SK-N-SH treated with all-trans-retinoic acid at 6 μM for 48 hours (cell line): ENCODE measurements at regions not wholly inside any gene's neighbourhood (a gene's known extent, or its start where the extent isn't known, plus 50 kb on each side); places are given as distances from the start of the nearest gene placed in this dataset.

Source experiments
- ATAC-seq: fragments of 200-7000 bp; cut with Tn5 transposase; 3 replicates; pipeline ENCODE4 v1.9.1; 2020; ENCODE audit warnings: mild to moderate bottlenecking, moderate library complexity
- ARNTL ChIP-seq: fragments of 450-650 bp; formaldehyde crosslinking; IDR thresholded peaks from 2 replicates; pipeline ENCODE4 v1.5.0; 2020; ENCODE audit warnings: low read depth, mild to moderate bottlenecking, moderate library complexity, borderline replicate concordance
- BACH2 ChIP-seq: fragments of 250-450 bp; sonication (Bioruptor Pico); IDR thresholded peaks from 2 replicates; pipeline ENCODE4 v1.9.0; 2021; ENCODE audit warnings: mild to moderate bottlenecking, borderline replicate concordance
- CSDC2 ChIP-seq: fragments of 250-450 bp; sonication (Bioruptor Pico); IDR thresholded peaks from 2 replicates; pipeline ENCODE4 v1.5.0; 2020; ENCODE audit warnings: mild to moderate bottlenecking, moderate library complexity
- CSRNP3 ChIP-seq: fragments of 250-450 bp; sonication (Bioruptor Pico); IDR thresholded peaks from 2 replicates; pipeline ENCODE4 v1.5.1; 2021; ENCODE audit warnings: mild to moderate bottlenecking, moderate library complexity
- ESRRG ChIP-seq: fragments of 250-450 bp; sonication (Bioruptor Pico); IDR thresholded peaks from 2 replicates; pipeline ENCODE4 v1.6.1; 2021; ENCODE audit warnings: mild to moderate bottlenecking
- GLIS3 ChIP-seq: fragments of 250-450 bp; sonication (Bioruptor Pico); IDR thresholded peaks from 2 replicates; pipeline ENCODE4 v1.5.0; 2020; ENCODE audit warnings: mild to moderate bottlenecking, moderate library complexity
- ISL1 ChIP-seq: fragments of 250-450 bp; sonication (Bioruptor Pico); IDR thresholded peaks from 2 replicates; pipeline ENCODE4 v2.1.2; 2022; ENCODE audit warnings: mild to moderate bottlenecking, moderate library complexity
- OSR1 ChIP-seq: fragments of 250-450 bp; sonication (Bioruptor Pico); IDR thresholded peaks from 2 replicates; pipeline ENCODE4 v1.8.0; 2022; ENCODE audit warnings: moderate library complexity, mild to moderate bottlenecking, inconsistent platforms
- POU6F1 ChIP-seq: fragments of 250-450 bp; sonication (Bioruptor Pico); IDR thresholded peaks from 2 replicates; pipeline ENCODE4 v1.8.0; 2021; ENCODE audit warnings: low read depth, mild to moderate bottlenecking, moderate library complexity, borderline replicate concordance
- PPARA ChIP-seq: fragments of 250-450 bp; sonication (Bioruptor Pico); IDR thresholded peaks from 2 replicates; pipeline ENCODE4 v1.5.0; 2020; ENCODE audit warnings: mild to moderate bottlenecking, borderline replicate concordance
- RARB ChIP-seq: fragments of 250-450 bp; sonication (Bioruptor Pico); IDR thresholded peaks from 2 replicates; pipeline ENCODE4 v1.8.0; 2021; ENCODE audit warnings: mild to moderate bottlenecking, moderate library complexity
- TSHZ2 ChIP-seq: fragments of 250-450 bp; sonication (Bioruptor Pico); IDR thresholded peaks from 2 replicates; pipeline ENCODE4 v1.5.0; 2020; ENCODE audit warnings: mild to moderate bottlenecking, moderate library complexity
- ZC3H10 ChIP-seq: fragments of 250-450 bp; sonication (Bioruptor Pico); IDR thresholded peaks from 2 replicates; pipeline ENCODE4 v1.5.1; 2021; ENCODE audit warnings: mild to moderate bottlenecking, moderate library complexity
- ZFP3 ChIP-seq: fragments of 250-450 bp; sonication (Bioruptor Pico); IDR thresholded peaks from 2 replicates; pipeline ENCODE4 v1.5.0; 2020; ENCODE audit warnings: mild to moderate bottlenecking, moderate library complexity
- ZFP30 ChIP-seq: fragments of 450-650 bp; formaldehyde crosslinking; IDR thresholded peaks from 2 replicates; pipeline ENCODE4 v1.5.0; 2022; ENCODE audit warnings: mild to moderate bottlenecking, moderate library complexity
- ZNF565 ChIP-seq: fragments of 450-650 bp; formaldehyde crosslinking; conservative IDR thresholded peaks from 2 replicates; pipeline ENCODE4 v1.5.0; 2020; ENCODE audit warnings: low read depth, mild to moderate bottlenecking, moderate library complexity
- ZNF70 ChIP-seq: fragments of 450-650 bp; formaldehyde crosslinking; IDR thresholded peaks from 2 replicates; pipeline ENCODE4 v1.5.0; 2020; ENCODE audit warnings: mild to moderate bottlenecking, moderate library complexity
- ZNF8 ChIP-seq: fragments of 450-650 bp; formaldehyde crosslinking; IDR thresholded peaks from 2 replicates; pipeline ENCODE4 v1.5.0; 2020; ENCODE audit warnings: mild to moderate bottlenecking, moderate library complexity
- TF ChIP-seq, protein P1 (sequence below): fragments of 250-450 bp; sonication (Bioruptor Pico); IDR thresholded peaks from 2 replicates; pipeline ENCODE4 v1.5.1; 2020; ENCODE audit warnings: low read depth, mild to moderate bottlenecking, moderate library complexity
- TF ChIP-seq, protein P2 (sequence below): fragments of 250-450 bp; sonication (Bioruptor Pico); IDR thresholded peaks from 2 replicates; pipeline ENCODE4 v1.8.0; 2020; ENCODE audit warnings: mild to moderate bottlenecking, moderate library complexity, borderline replicate concordance

GRCh38 chr13:76048675-76049375, 412.7 kb downstream of the LMO7 start:
- ATAC-seq = no peak
- TF ChIP-seq RARB (CRISPR knock-in tag) (no peak), ISL1 (no peak), GLIS3 (CRISPR knock-in tag) (no peak), CSRNP3 (CRISPR knock-in tag) (no peak), ESRRG (CRISPR knock-in tag) (no peak), POU6F1 (CRISPR knock-in tag) (no peak), ZNF565 (CRISPR knock-in tag) (no peak), ZC3H10 (no peak), BACH2 (no peak), ZNF8 (CRISPR knock-in tag) (no peak), ZFP3 (no peak), ARNTL (CRISPR knock-in tag) (no peak), PPARA (CRISPR knock-in tag) (no peak), CSDC2 (no peak), ZNF70 (no peak)
- TF ChIP-seq, protein P1, sequence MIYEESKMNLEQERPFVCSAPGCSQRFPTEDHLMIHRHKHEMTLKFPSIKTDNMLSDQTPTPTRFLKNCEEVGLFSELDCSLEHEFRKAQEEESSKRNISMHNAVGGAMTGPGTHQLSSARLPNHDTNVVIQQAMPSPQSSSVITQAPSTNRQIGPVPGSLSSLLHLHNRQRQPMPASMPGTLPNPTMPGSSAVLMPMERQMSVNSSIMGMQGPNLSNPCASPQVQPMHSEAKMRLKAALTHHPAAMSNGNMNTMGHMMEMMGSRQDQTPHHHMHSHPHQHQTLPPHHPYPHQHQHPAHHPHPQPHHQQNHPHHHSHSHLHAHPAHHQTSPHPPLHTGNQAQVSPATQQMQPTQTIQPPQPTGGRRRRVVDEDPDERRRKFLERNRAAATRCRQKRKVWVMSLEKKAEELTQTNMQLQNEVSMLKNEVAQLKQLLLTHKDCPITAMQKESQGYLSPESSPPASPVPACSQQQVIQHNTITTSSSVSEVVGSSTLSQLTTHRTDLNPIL = no peak

GRCh38 chr13:76048131-76048530, 412.0 kb downstream of the LMO7 start:
- TF ChIP-seq, protein P2, sequence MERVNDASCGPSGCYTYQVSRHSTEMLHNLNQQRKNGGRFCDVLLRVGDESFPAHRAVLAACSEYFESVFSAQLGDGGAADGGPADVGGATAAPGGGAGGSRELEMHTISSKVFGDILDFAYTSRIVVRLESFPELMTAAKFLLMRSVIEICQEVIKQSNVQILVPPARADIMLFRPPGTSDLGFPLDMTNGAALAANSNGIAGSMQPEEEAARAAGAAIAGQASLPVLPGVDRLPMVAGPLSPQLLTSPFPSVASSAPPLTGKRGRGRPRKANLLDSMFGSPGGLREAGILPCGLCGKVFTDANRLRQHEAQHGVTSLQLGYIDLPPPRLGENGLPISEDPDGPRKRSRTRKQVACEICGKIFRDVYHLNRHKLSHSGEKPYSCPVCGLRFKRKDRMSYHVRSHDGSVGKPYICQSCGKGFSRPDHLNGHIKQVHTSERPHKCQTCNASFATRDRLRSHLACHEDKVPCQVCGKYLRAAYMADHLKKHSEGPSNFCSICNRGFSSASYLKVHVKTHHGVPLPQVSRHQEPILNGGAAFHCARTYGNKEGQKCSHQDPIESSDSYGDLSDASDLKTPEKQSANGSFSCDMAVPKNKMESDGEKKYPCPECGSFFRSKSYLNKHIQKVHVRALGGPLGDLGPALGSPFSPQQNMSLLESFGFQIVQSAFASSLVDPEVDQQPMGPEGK (CRISPR knock-in tag) = no peak
- TF ChIP-seq PPARA (CRISPR knock-in tag) (no peak), CSDC2 (no peak)
- TF ChIP-seq, all 23 proteins: peak for 0
- ATAC-seq = no peak

GRCh38 chr13:76043874-76044273, 407.7 kb downstream of the LMO7 start:
- TF ChIP-seq BACH2 (no peak), PPARA (CRISPR knock-in tag) (no peak), GLIS3 (CRISPR knock-in tag) (no peak), RARB (CRISPR knock-in tag) (no peak), ISL1 (no peak), ZNF565 (CRISPR knock-in tag) (no peak), ARNTL (CRISPR knock-in tag) (no peak), ZNF70 (no peak), CSDC2 (no peak), CSRNP3 (CRISPR knock-in tag) (no peak), TSHZ2 (CRISPR knock-in tag) (no peak), OSR1 (CRISPR knock-in tag) (no peak), ZC3H10 (no peak), ZFP30 (CRISPR knock-in tag) (no peak)
- TF ChIP-seq, protein P2 (CRISPR knock-in tag) = no peak
- TF ChIP-seq, protein P1 = no peak
- ATAC-seq = no peak
